GM23338 (cell line): ENCODE measurements at regions not wholly inside any gene's neighbourhood (a gene's known extent, or its start where the extent isn't known, plus 50 kb on each side); places are given as distances from the start of the nearest gene placed in this dataset.
"Not testable (repeated sequence)": the region's sequence is repeated elsewhere in the genome, so short reads cannot be mapped to it uniquely, and the experiment has no call there.

Experiments used
- ATAC-seq: fragments of 200-7000 bp; cut with Tn5 transposase; 3 replicates; pipeline ENCODE4 v1.9.1; 2020
- DNase-seq: peaks from one replicate; pipeline ENCODE4 v3.0.0-alpha.2; 2015; ENCODE audit warnings: low spot score
- H2AFZ ChIP-seq: fragments of 200-600 bp; sonication (generic); 2 replicates; pipeline ENCODE4 v1.8.0; 2016; ENCODE audit warnings: antibody characterized with exemption, mild to moderate bottlenecking, moderate library complexity
- H3F3A ChIP-seq: fragments of 200-600 bp; sonication (generic); replicated peaks from 2 replicates; pipeline ENCODE4 v1.8.0; 2017; ENCODE audit warnings: antibody characterized with exemption, mixed run types, low read depth
- H3K27ac ChIP-seq: fragments of 200-600 bp; sonication (generic); 2 replicates; pipeline ENCODE4 v1.6.1; 2016; ENCODE audit warnings: low read depth
- H3K27me3 ChIP-seq: fragments of 200-600 bp; sonication (generic); 2 replicates; pipeline ENCODE4 v1.8.0; 2016; ENCODE audit warnings: mild to moderate bottlenecking, mixed run types, moderate library complexity; ENCODE audit not compliant: insufficient read depth
- H3K36me3 ChIP-seq: fragments of 200-600 bp; sonication (generic); 2 replicates; pipeline ENCODE4 v1.8.0; 2016; ENCODE audit warnings: mild to moderate bottlenecking; ENCODE audit not compliant: insufficient read depth
- H3K4me1 ChIP-seq: fragments of 200-600 bp; sonication (generic); 2 replicates; pipeline ENCODE4 v1.8.0; 2016; ENCODE audit warnings: mild to moderate bottlenecking, moderate library complexity; ENCODE audit not compliant: insufficient read depth
- H3K4me2 ChIP-seq: fragments of 200-600 bp; sonication (generic); 2 replicates; pipeline ENCODE4 v1.7.1; 2017; ENCODE audit warnings: mixed run types
- H3K4me3 ChIP-seq: fragments of 200-600 bp; sonication (generic); 2 replicates; pipeline ENCODE4 v1.6.1; 2016; ENCODE audit warnings: mixed run types
- H3K79me2 ChIP-seq: fragments of 200-600 bp; sonication (generic); replicated peaks from 2 replicates; pipeline ENCODE4 v1.8.0; 2017; ENCODE audit warnings: mild to moderate bottlenecking; ENCODE audit not compliant: insufficient read depth
- H3K9me2 ChIP-seq: fragments of 200-600 bp; sonication (generic); 2 replicates; pipeline ENCODE4 v1.8.0; 2017; ENCODE audit not compliant: insufficient read depth
- H4K20me1 ChIP-seq: fragments of 200-600 bp; sonication (generic); replicated peaks from 2 replicates; pipeline ENCODE4 v1.8.0; 2017; ENCODE audit warnings: mild to moderate bottlenecking; ENCODE audit not compliant: insufficient read depth
- H3K27ac Mint-ChIP-seq: 2 replicates; pipeline ENCODE4 v1.8.0; 2020; ENCODE audit warnings: inconsistent platforms, mild to moderate bottlenecking, moderate library complexity, mixed read lengths
- H3K27me3 Mint-ChIP-seq: 3 replicates; pipeline ENCODE4 v1.8.0; 2022; ENCODE audit warnings: low read depth, mild to moderate bottlenecking, moderate library complexity, mixed read lengths, inconsistent platforms; ENCODE audit not compliant: insufficient read depth, poor library complexity
- H3K36me3 Mint-ChIP-seq: 3 replicates; pipeline ENCODE4 v1.8.0; 2021; ENCODE audit warnings: low read depth, mild to moderate bottlenecking, inconsistent platforms, moderate library complexity, mixed read lengths
- H3K4me1 Mint-ChIP-seq: 3 replicates; pipeline ENCODE4 v1.8.0; 2020; ENCODE audit warnings: mild to moderate bottlenecking, inconsistent platforms, mixed read lengths
- H3K4me3 Mint-ChIP-seq: 3 replicates; pipeline ENCODE4 v1.8.0; 2021; ENCODE audit warnings: moderate library complexity, mild to moderate bottlenecking, inconsistent platforms, mixed read lengths
- H3K9me3 Mint-ChIP-seq: 3 replicates; pipeline ENCODE4 v1.8.0; 2020; ENCODE audit warnings: moderate library complexity, mild to moderate bottlenecking, inconsistent platforms, mixed read lengths
- EZH2 ChIP-seq: fragments of 200-600 bp; sonication (generic); IDR thresholded peaks from one replicate; pipeline ENCODE4 v1.8.0; 2017; ENCODE audit warnings: antibody characterized with exemption, mild to moderate bottlenecking, low read depth; ENCODE audit not compliant: unreplicated experiment
- JUNB ChIP-seq: IDR thresholded peaks from one replicate; pipeline ENCODE4 v1.6.1; 2016; ENCODE audit warnings: antibody characterized with exemption; ENCODE audit not compliant: unreplicated experiment
- STAT1 ChIP-seq: IDR thresholded peaks from one replicate; pipeline ENCODE4 v1.6.1; 2016; ENCODE audit warnings: antibody characterized with exemption; ENCODE audit not compliant: unreplicated experiment
- TF ChIP-seq, protein P1 (sequence below): IDR thresholded peaks from one replicate; pipeline ENCODE4 v1.6.1; 2018; ENCODE audit warnings: antibody characterized with exemption; ENCODE audit not compliant: unreplicated experiment
- TF ChIP-seq, protein P2 (sequence below), 2 experiments: fragments of 200-600 bp in 1 of 2; sonication (generic) in 1 of 2; conservative IDR thresholded peaks; 2 replicates each; pipeline versions ENCODE4 v1.5.1 to v1.6.1; 2016 to 2017; ENCODE audit warnings: antibody characterized with exemption in 2 of 2, low read depth in 2 of 2, mild to moderate bottlenecking in 2 of 2, moderate library complexity in 1 of 2

DNA sequence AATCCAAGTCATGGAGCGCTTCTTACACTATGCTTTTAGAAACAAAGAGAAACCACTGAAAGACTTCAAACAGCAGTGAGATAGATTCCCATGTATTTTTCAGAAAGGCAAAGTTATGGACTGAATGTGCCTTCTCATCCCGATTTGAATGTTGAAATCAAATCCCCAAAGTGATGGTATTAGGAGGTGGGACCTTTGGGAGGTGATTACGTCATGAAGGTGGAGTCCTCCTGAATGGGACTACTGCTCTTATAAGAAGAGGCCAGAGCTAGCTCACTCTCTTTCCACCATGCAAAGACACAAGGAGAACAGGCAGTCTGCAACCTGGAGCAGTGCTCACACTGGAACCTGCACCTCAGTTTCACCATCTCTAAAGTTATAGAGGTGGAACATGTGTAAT lies 1279.8 kb downstream of the GATA3 start (continued):
- TF ChIP-seq, protein P1, sequence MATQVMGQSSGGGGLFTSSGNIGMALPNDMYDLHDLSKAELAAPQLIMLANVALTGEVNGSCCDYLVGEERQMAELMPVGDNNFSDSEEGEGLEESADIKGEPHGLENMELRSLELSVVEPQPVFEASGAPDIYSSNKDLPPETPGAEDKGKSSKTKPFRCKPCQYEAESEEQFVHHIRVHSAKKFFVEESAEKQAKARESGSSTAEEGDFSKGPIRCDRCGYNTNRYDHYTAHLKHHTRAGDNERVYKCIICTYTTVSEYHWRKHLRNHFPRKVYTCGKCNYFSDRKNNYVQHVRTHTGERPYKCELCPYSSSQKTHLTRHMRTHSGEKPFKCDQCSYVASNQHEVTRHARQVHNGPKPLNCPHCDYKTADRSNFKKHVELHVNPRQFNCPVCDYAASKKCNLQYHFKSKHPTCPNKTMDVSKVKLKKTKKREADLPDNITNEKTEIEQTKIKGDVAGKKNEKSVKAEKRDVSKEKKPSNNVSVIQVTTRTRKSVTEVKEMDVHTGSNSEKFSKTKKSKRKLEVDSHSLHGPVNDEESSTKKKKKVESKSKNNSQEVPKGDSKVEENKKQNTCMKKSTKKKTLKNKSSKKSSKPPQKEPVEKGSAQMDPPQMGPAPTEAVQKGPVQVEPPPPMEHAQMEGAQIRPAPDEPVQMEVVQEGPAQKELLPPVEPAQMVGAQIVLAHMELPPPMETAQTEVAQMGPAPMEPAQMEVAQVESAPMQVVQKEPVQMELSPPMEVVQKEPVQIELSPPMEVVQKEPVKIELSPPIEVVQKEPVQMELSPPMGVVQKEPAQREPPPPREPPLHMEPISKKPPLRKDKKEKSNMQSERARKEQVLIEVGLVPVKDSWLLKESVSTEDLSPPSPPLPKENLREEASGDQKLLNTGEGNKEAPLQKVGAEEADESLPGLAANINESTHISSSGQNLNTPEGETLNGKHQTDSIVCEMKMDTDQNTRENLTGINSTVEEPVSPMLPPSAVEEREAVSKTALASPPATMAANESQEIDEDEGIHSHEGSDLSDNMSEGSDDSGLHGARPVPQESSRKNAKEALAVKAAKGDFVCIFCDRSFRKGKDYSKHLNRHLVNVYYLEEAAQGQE = no peak
- TF ChIP-seq JUNB (no peak), STAT1 (no peak)

DNA sequence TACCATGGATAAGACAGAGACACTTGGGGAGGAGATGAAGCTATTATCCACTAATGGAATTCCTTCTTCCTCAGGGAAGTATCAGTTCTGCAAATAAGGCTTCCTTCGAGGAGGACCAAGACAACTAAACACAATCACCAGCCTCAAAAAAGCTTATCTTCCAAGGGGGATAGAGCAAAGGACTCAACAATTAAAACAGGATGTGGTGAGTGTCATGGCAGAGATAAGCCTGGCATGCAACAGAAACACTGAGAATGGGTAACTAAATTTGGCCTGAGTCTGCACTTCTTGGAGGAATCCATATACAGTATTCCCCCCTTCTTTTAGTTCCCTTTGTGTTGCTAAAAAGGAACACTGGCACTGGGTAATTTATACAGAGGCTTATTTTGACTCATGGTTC lies 1285.2 kb downstream of the GATA3 start:
- Histone ChIP-seq H3K9me2 (0 out of 2 replicates have a peak, but pooled peaks cover 3% of the 10 kb centered on the region), H3K27me3 (no peaks in the 10 kb centered on the region), H3K79me2 (no peaks in the 10 kb centered on the region), H4K20me1 (no peaks in the 10 kb centered on the region), H3K4me1 (no peaks in the 10 kb centered on the region), H3K4me2 (no peak overlapping the region), H3K27ac (no peak overlapping the region), H2AFZ (no peak overlapping the region), H3K36me3 (no peaks in the 10 kb centered on the region), H3F3A (no peaks in the 10 kb centered on the region), H3K4me3 (no peak overlapping the region)
- H3K4me3 Mint-ChIP-seq = no peak overlapping the region
- H3K9me3 Mint-ChIP-seq = 0 out of 3 replicates have a peak, but pooled peaks cover 5% of the 10 kb centered on the region
- no peaks in the 10 kb centered on the region for H3K27me3 Mint-ChIP-seq
- DNase-seq (no peak), ATAC-seq (no peak)
- TF ChIP-seq JUNB = no peak
- peaks cover 2% of the 10 kb centered on the region; the same call in 2 of the 3 replicates for H3K4me1 Mint-ChIP-seq
- H3K36me3 Mint-ChIP-seq = no peaks in the 10 kb centered on the region
- no peak overlapping the region; the same call in 1 of the 2 replicates for H3K27ac Mint-ChIP-seq

DNA sequence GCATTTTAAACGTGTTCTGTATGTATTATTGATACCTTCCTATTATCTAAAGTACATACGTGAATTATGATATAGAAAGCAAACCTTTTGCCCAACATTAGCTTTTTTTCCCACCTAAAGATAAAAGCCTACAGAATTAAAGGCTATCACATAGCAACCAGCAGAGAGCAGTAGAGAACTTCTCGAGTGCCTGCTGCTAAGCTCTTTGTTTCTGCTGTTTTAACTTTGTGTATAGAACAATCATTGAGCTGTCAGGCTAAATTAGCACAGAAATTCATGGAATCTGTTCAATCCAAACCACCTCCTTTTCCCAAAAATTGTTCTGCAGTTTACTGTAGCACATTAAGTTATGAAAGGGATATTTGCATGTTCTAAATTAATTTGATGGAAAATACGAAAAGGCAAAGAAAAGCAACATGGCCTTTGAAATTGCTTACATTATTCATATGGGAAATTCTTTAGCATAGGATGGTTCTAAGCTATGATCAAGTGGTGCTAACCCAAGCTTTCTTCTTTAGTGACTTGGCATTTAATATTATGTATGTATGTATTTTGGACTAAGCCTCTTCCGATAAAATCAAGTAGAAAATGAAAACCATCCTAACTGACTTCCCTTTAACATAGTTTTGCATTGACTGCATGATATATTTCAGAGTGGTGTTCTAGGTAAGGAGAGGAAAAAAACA lies 1288.5 kb downstream of the GATA3 start:
- H3K4me2 ChIP-seq = no peak overlapping the region
- Mint-ChIP-seq H3K4me3 (no peak overlapping the region), H3K9me3 (no peaks in the 10 kb centered on the region), H3K4me1 (peaks cover 2% of the 10 kb centered on the region; the same call in 2 of the 3 replicates), H3K36me3 (no peaks in the 10 kb centered on the region; the same call in 2 of the 3 replicates), H3K27ac (no peak overlapping the region), H3K27me3 (no peaks in the 10 kb centered on the region)
- peak; percentile 68 for ATAC-seq
- no peak overlapping the region for H3K4me3 ChIP-seq
- H2AFZ ChIP-seq = no peak overlapping the region
- no peaks in the 10 kb centered on the region for H3F3A ChIP-seq
- no peaks in the 10 kb centered on the region for H4K20me1 ChIP-seq
- no peaks in the 10 kb centered on the region for H3K27me3 ChIP-seq
- no peak overlapping the region for H3K27ac ChIP-seq
- H3K79me2 ChIP-seq = no peaks in the 10 kb centered on the region
- no peaks in the 10 kb centered on the region for H3K4me1 ChIP-seq
- peak; percentile 79 for DNase-seq
- no peak for TF ChIP-seq EZH2
- TF ChIP-seq, protein P2, sequence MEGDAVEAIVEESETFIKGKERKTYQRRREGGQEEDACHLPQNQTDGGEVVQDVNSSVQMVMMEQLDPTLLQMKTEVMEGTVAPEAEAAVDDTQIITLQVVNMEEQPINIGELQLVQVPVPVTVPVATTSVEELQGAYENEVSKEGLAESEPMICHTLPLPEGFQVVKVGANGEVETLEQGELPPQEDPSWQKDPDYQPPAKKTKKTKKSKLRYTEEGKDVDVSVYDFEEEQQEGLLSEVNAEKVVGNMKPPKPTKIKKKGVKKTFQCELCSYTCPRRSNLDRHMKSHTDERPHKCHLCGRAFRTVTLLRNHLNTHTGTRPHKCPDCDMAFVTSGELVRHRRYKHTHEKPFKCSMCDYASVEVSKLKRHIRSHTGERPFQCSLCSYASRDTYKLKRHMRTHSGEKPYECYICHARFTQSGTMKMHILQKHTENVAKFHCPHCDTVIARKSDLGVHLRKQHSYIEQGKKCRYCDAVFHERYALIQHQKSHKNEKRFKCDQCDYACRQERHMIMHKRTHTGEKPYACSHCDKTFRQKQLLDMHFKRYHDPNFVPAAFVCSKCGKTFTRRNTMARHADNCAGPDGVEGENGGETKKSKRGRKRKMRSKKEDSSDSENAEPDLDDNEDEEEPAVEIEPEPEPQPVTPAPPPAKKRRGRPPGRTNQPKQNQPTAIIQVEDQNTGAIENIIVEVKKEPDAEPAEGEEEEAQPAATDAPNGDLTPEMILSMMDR (conservative IDR thresholded peaks at IDR 0.05; ENCODE audit: low read depth in 2 of 2) = peak; percentile 84 to 95
- H3K9me2 ChIP-seq = no peaks in the 10 kb centered on the region
- H3K36me3 ChIP-seq = no peaks in the 10 kb centered on the region

DNA sequence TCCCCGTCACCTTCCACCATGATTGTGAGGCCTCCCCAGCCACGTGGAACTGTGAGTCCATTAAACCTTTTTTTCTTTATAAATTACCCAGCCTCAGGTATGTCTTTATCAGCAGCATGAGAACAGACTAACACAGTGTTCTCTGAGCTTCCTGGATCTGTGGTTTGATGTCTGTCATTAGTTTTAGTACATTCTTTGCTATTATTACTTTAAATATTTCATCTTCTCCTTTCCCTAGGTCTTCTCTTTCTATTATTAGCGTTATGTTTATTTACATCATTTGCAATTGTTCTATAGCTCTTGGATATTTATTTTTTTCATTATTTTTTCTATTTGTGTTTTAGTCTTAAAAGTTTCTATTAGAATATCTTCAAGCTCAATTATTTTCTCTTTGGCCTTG lies 1293.4 kb downstream of the GATA3 start:
- not testable (repeated sequence) for H3K27me3 Mint-ChIP-seq, H3K4me2 ChIP-seq, H3K4me3 ChIP-seq, H3K27me3 ChIP-seq, H3K4me1 ChIP-seq, H3K4me3 Mint-ChIP-seq, ATAC-seq, H3K27ac ChIP-seq, H3K4me1 Mint-ChIP-seq, H2AFZ ChIP-seq, H3F3A ChIP-seq, H4K20me1 ChIP-seq, H3K9me2 ChIP-seq, DNase-seq, H3K9me3 Mint-ChIP-seq, H3K36me3 ChIP-seq, H3K36me3 Mint-ChIP-seq, H3K27ac Mint-ChIP-seq, H3K79me2 ChIP-seq
